HepG2 (cell line): ENCODE measurements at regions not wholly inside any gene's neighbourhood (a gene's known extent, or its start where the extent isn't known, plus 50 kb on each side); places are given as distances from the start of the nearest gene placed in this dataset.
A peak's percentile ranks its signal among the peaks of the same experiment; 100 is the strongest.

Source experiments
- ATAC-seq: fragments of 200-7000 bp; cut with Tn5 transposase; 3 replicates; pipeline ENCODE4 v1.9.1; 2020; ENCODE audit warnings: mild to moderate bottlenecking, moderate library complexity
- BruUV-seq: library from RNA; stranded (reverse); fragments of 400-500 nt; replicated peaks from 2 replicates; lab custom pipeline; 2021; lab: Mats Ljungman, UMichigan
- CTCF ChIA-PET: fragments of 300-600 bp; formaldehyde crosslinking; extraction: SDS; loops from one replicate; lab custom pipeline; 2021; ENCODE audit warnings: low total read pairs, inconsistent platforms, low intra/inter-chr PET ratio; lab: Yijun Ruan, JAX
- POLR2A ChIA-PET: fragments of 350-600 bp; sonication (Branson Sonifier 250); formaldehyde crosslinking; loops from one replicate; lab custom pipeline; 2020; ENCODE audit warnings: antibody characterized with exemption, inconsistent platforms; lab: Yijun Ruan, JAX
- DNase-seq: peaks from one replicate; pipeline ENCODE4 v3.0.0-alpha.2; 2015; ENCODE audit warnings: low spot score
- FAIRE-seq: peaks from 3 replicates; lab custom pipeline; 2011; peaks lifted over from hg19 to GRCh38; lab: Jason Lieb, UNC
- H2AFZ ChIP-seq: one replicate; pipeline ENCODE4 v1.6.1; 2011; ENCODE audit warnings: low read length, inconsistent platforms
- H3K27ac ChIP-seq: fragments of 300-600 bp; 3 replicates; pipeline ENCODE4 v1.8.0; 2011; ENCODE audit warnings: mixed run types, mild to moderate bottlenecking, mixed read lengths, low read length, inconsistent platforms; ENCODE audit not compliant: insufficient read depth; ENCODE audit errors: extremely low read length
- H3K27me3 ChIP-seq, 2 experiments: fragments of 200-600 bp in 1 of 2; 2 replicates in 1 of 2; 3 replicates in 1 of 2; pipeline versions ENCODE4 v1.6.0 to v1.8.0; 2011; ENCODE audit warnings: low read length in 2 of 2, mild to moderate bottlenecking in 2 of 2, moderate library complexity in 2 of 2, inconsistent platforms in 1 of 2; ENCODE audit not compliant: insufficient read depth in 2 of 2, control insufficient read depth in 1 of 2
- H3K36me3 ChIP-seq, 2 experiments: fragments of 200-600 bp in 1 of 2; replicated peaks in 1 of 2; 2 replicates in 1 of 2; 3 replicates in 1 of 2; pipeline versions ENCODE4 v1.5.1 to v1.8.0; 2011; ENCODE audit warnings: low read length in 2 of 2, inconsistent platforms in 1 of 2; ENCODE audit not compliant: insufficient read depth in 2 of 2, control insufficient read depth in 1 of 2
- H3K4me1 ChIP-seq: 2 replicates; pipeline ENCODE4 v1.5.1; 2012; ENCODE audit warnings: low read length, inconsistent platforms; ENCODE audit not compliant: insufficient read depth
- H3K4me2 ChIP-seq: 2 replicates; pipeline ENCODE4 v1.6.0; 2011; ENCODE audit warnings: low read depth, low read length, inconsistent platforms
- H3K4me3 ChIP-seq, 3 experiments: fragments of 200-600 bp in 1 of 3; sonication (generic), shearing (Covaris generic) in 1 of 3; replicated peaks in 1 of 3; 2 replicates each; pipeline ENCODE4 v1.5.1; 2011 to 2016; ENCODE audit warnings: low read length in 3 of 3, inconsistent platforms in 2 of 3, low read depth in 2 of 3, mild to moderate bottlenecking in 2 of 3, control low read depth in 1 of 3, mixed read lengths in 1 of 3; ENCODE audit not compliant: insufficient read depth in 1 of 3
- H3K79me2 ChIP-seq: one replicate; pipeline ENCODE4 v1.6.1; 2011; ENCODE audit warnings: low read length, inconsistent platforms; ENCODE audit not compliant: insufficient read depth
- H3K9ac ChIP-seq: 2 replicates; pipeline ENCODE4 v1.6.0; 2011; ENCODE audit warnings: mild to moderate bottlenecking, low read depth, low read length, inconsistent platforms; ENCODE audit not compliant: insufficient read depth
- H3K9me3 ChIP-seq: 2 replicates; pipeline ENCODE4 v1.5.1; 2012; ENCODE audit warnings: mild to moderate bottlenecking, low read length
- H4K20me1 ChIP-seq: 2 replicates; pipeline ENCODE4 v1.6.0; 2011; ENCODE audit warnings: inconsistent platforms, mild to moderate bottlenecking, low read length, moderate library complexity; ENCODE audit not compliant: insufficient read depth
- ATM ChIP-seq: fragments of 450-650 bp; IDR thresholded peaks from 2 replicates; pipeline ENCODE4 v1.7.1; 2017; ENCODE audit warnings: mild to moderate bottlenecking, borderline replicate concordance
- BRD4 ChIP-seq: sonication (generic); formaldehyde crosslinking; IDR thresholded peaks from 2 replicates; pipeline ENCODE4 v1.4.0; 2020; ENCODE audit warnings: missing genetic modification reagents
- ETV5 ChIP-seq: IDR thresholded peaks from 2 replicates; pipeline ENCODE4 v1.6.1; 2018; ENCODE audit warnings: missing biosample characterization, missing genetic modification reagents, inconsistent platforms, borderline replicate concordance
- HBP1 ChIP-seq: IDR thresholded peaks from 2 replicates; pipeline ENCODE4 v1.6.1; 2016; ENCODE audit warnings: low read depth, control low read depth
- NFATC3 ChIP-seq: sonication (generic); formaldehyde crosslinking; IDR thresholded peaks from 2 replicates; pipeline ENCODE4 v1.5.1; 2020; ENCODE audit warnings: mild to moderate bottlenecking, missing genetic modification reagents
- PATZ1 ChIP-seq: sonication (generic); formaldehyde crosslinking; IDR thresholded peaks from 2 replicates; pipeline ENCODE4 v1.4.0; 2020; ENCODE audit warnings: missing genetic modification reagents
- REXO4 ChIP-seq: sonication (generic); formaldehyde crosslinking; IDR thresholded peaks from 2 replicates; pipeline ENCODE4 v1.8.0; 2022; ENCODE audit warnings: missing genetic modification reagents, mild to moderate bottlenecking, borderline replicate concordance
- SALL1 ChIP-seq: sonication (generic); formaldehyde crosslinking; IDR thresholded peaks from 2 replicates; pipeline ENCODE4 v1.8.0; 2022; ENCODE audit warnings: mild to moderate bottlenecking, missing genetic modification reagents
- SNAPC5 ChIP-seq: sonication (generic); formaldehyde crosslinking; IDR thresholded peaks from 2 replicates; pipeline ENCODE4 v1.8.1; 2023; ENCODE audit warnings: mild to moderate bottlenecking, missing genetic modification reagents, borderline replicate concordance
- ZFP36L2 ChIP-seq: sonication (generic); formaldehyde crosslinking; IDR thresholded peaks from 2 replicates; pipeline ENCODE4 v1.4.0; 2020; ENCODE audit warnings: missing genetic modification reagents
- ZMAT5 ChIP-seq: sonication (generic); formaldehyde crosslinking; IDR thresholded peaks from 2 replicates; pipeline ENCODE4 v1.5.0; 2020; ENCODE audit warnings: mild to moderate bottlenecking, low read depth, missing genetic modification reagents, borderline replicate concordance
- ZNF280D ChIP-seq: sonication (generic); formaldehyde crosslinking; IDR thresholded peaks from 2 replicates; pipeline ENCODE4 v1.5.1; 2020; ENCODE audit warnings: mild to moderate bottlenecking, missing genetic modification reagents
- ZNF530 ChIP-seq: sonication (generic); formaldehyde crosslinking; IDR thresholded peaks from 2 replicates; pipeline ENCODE4 v1.5.0; 2020; ENCODE audit warnings: low read depth, mild to moderate bottlenecking, missing genetic modification reagents
- ZNF782 ChIP-seq: sonication (generic); formaldehyde crosslinking; IDR thresholded peaks from 2 replicates; pipeline ENCODE4 v1.4.0; 2020; ENCODE audit warnings: missing genetic modification reagents, mild to moderate bottlenecking, borderline replicate concordance
- WGBS: methylation state at CpG from one replicate; pipeline ENCODE4 v1.1.6; 2017; ENCODE audit warnings: low lambda C conversion rate; 5-methylcytosine and 5-hydroxymethylcytosine counted together
- in situ Hi-C: cut with HindIII; loops from 2 replicates; pipeline ENCODE4 v1.10.0; 2017; ENCODE audit warnings: low pct_unique_long_range_greater_than_20kb; ENCODE audit not compliant: extremely low pct_ligation_motif_present
- intact Hi-C: fragments of 100-400 bp; cut with micrococcal nuclease; formaldehyde crosslinking; loops from one replicate; pipeline ENCODE4 v1.10.0; 2022; ENCODE audit not compliant: unreplicated experiment
- TF ChIP-seq, protein P1 (sequence below): sonication (generic); formaldehyde crosslinking; IDR thresholded peaks from 2 replicates; pipeline ENCODE4 v1.4.0; 2020; ENCODE audit warnings: missing genetic modification reagents, borderline replicate concordance

DNA sequence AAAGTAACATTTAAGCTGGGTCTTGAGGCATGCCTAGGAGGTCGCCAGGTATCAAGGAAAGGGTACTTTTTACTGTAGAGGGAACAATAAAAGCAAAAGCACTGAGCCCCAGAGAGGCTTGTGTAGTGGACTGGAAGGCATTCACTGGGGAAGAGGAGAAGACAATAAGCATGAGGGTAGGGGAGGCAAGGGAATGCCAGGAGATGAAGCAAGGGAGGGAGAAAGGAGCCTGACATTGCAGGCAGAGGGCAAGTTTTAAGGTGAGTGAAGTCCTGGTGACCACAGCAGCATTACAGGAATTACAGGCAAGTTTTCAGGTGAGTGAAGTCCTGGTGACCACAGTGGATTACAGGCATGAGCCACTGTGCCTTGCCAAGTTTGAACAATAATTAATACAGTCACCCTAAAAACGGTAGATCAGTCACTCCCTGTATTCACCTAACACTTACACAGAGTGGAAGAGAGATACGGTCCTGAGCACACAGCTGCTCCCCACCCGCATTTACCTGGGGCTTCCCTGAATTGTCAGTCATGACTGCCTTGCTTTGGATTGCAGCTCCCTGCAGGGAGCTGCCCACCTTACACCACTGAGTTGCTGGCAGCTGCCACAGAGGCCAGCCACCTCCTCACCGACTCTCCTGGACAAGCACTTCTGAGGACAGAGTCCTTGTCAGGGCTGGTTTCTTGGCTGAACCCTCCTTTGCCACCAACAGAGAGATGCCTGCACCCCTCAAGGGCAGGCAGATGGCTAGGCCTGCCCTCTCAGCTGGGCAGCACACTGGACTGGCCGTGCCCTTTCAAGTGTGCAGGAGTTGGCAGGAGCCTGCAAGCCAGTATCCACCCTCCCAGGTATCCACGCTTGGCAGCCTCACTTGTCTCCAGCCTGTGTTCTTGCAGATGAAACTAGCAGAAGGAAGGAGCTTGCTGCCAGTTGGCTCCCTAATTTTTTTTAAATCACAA lies 59.0 kb upstream of the KCNK12 start:
- Histone ChIP-seq H3K27me3 (peaks cover 3 to 21% of the 10 kb centered on the region in 2 experiments; a peak in 3 of 5 replicates), H2AFZ (no peak overlapping the region), H4K20me1 (no peaks in the 10 kb centered on the region), H3K4me3 (no peak overlapping the region), H3K79me2 (no peaks in the 10 kb centered on the region), H3K9ac (no peak overlapping the region), H3K4me1 (no peaks in the 10 kb centered on the region), H3K36me3 (no peaks in the 10 kb centered on the region), H3K27ac (no peak overlapping the region), H3K4me2 (no peak overlapping the region), H3K9me3 (no peaks in the 10 kb centered on the region)
- DNase-seq = no peak
- in situ Hi-C loops = no loop called here
- POLR2A ChIA-PET = no interaction called here
- CTCF ChIA-PET = no interaction called here
- BruUV-seq = no TSS peak
- intact Hi-C loops = no loop called here
- ATAC-seq = 0 out of 3 replicates have a peak, but pooled peaks have one; percentile 16
- WGBS = 8% methylated on average over 4 of the region's 7 CpGs
- no peak for FAIRE-seq
- TF ChIP-seq ZMAT5 (CRISPR knock-in tag) (no peak), ZNF530 (CRISPR knock-in tag) (no peak), SNAPC5 (CRISPR knock-in tag) (no peak), NFATC3 (CRISPR knock-in tag) (no peak), HBP1 (CRISPR knock-in tag) (no peak), ATM (no peak), ZNF782 (CRISPR knock-in tag) (no peak), ZNF280D (CRISPR knock-in tag) (no peak), SALL1 (CRISPR knock-in tag) (no peak), ETV5 (no peak), BRD4 (CRISPR knock-in tag) (no peak), REXO4 (CRISPR knock-in tag) (no peak), PATZ1 (CRISPR knock-in tag) (no peak), ZFP36L2 (CRISPR knock-in tag) (no peak)
- TF ChIP-seq, protein P1, sequence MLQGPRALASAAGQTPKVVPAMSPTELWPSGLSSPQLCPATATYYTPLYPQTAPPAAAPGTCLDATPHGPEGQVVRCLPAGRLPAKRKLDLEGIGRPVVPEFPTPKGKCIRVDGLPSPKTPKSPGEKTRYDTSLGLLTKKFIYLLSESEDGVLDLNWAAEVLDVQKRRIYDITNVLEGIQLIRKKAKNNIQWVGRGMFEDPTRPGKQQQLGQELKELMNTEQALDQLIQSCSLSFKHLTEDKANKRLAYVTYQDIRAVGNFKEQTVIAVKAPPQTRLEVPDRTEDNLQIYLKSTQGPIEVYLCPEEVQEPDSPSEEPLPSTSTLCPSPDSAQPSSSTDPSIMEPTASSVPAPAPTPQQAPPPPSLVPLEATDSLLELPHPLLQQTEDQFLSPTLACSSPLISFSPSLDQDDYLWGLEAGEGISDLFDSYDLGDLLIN = no peak
